ENCODE measurements at regions not wholly inside any gene's neighbourhood (a gene's known extent, or its start where the extent isn't known, plus 50 kb on each side); places are given as distances from the start of the nearest gene placed in this dataset.

DNA sequence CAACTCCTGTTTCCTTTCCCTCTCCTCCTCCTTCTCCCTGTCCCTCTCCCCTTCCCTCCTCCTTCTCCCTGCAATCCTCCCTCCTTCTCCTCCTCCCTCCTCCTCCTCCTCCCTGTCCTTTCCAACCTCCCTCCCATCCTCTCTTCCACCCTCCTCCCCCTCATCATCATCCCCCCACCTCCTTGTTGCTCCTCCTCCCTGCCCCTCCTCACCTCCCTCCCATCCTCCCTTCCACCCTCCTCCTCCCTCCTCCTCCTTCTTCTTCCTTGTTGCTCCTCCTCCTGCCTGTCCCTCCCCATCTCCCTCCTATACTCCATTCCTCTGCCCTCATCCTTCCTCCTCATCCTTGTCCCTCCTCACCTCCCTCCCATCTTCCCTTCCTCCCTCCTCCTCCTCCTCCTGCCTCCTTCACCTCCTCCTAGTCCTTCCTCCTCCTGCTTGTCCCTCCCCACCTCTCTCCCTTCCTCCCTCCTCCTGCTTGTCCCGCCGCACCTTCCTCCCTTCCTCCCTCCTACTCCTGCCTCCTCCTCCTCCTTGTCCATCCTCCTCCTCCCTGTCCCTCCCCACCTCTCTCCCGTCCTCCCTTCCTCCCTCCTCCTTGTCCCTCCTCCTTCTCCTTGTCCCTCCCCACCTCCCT lies 222.5 kb downstream of the IRF8 start:
- no peak for DNase-seq (ENCODE audit: low spot score)
- no peak for TF ChIP-seq CTCF (IDR thresholded peaks at IDR 0.05; ENCODE audit: extremely low read depth, missing control alignments)

DNA sequence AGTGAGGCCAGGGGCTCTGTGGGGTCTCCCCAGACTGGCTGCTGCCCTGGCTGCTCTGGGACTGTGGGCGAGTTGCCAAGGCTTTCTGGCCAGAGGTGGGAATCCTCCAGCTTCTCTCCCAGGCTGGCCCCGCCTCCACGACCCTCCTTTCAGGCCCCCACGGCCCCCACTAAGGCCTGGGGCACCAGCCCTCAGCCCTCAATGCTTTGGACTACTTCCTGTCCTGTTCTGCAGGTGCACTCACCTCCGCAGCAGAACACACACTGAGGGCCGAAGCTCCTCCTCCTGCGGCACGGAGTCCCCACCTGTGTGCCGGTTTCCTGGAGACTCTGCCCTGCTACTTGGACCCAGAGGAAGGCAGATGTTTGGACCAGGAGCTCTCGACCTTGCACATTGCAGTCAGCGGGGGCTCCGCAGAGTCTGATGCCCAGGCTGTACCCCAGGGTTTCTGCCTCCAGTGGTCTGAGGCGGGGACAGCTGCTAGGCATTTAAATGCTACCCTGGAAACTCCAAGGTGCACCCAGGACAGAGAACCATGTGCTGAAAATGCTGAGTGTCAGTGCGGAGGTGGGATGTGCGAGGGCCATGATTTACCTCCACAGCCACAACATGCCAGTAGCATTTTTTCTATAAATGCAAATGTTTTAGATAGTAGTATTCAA lies 223.8 kb downstream of the IRF8 start:
- DNase-seq (ENCODE audit: low spot score): no peak
- no peak for TF ChIP-seq CTCF (IDR thresholded peaks at IDR 0.05; ENCODE audit: extremely low read depth, missing control alignments)

DNA sequence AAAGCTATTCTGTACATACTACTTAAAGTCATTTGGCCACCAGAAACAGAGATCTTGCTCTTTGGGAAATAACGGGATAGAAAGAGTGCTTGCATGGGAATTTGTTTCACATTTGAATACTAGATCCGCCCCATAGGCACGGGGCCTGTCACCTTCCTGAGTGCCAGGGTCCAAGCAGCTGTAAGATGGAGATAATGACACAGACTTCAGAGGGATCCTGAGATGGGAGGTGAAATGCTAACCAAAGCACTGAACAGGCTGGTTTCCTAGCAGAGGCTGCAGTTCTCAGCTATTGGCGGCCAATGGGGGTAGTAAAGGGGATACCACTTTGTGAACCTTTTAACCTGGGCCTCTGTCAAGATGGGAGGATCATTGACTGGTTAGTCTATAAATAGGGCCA lies 225.4 kb downstream of the IRF8 start:
- no peak for DNase-seq (ENCODE audit: low spot score)
- TF ChIP-seq CTCF (IDR thresholded peaks at IDR 0.05; ENCODE audit: extremely low read depth, missing control alignments): no peak

DNA sequence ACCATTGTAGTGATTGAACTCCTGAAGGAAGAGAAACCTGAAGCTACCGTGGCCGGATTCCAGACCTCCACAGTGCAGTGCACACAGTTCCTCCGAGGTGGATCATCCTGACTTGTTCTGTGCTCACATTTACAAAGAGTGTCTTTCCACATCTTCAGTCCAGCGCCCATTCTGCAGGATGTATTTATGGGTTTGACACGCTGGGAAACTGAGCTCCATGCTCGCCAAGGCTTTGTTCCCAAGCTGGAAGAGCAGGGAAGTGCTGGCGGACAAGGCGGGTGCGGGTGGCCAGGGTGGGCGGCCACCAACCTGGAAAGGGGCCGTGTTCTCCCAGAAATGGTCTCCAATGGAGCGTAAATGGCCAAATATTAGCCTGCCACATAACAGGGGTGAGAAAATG lies 227.9 kb downstream of the IRF8 start:
- TF ChIP-seq CTCF (IDR thresholded peaks at IDR 0.05; ENCODE audit: extremely low read depth, missing control alignments): no peak
- DNase-seq (ENCODE audit: low spot score): no peak

DNA sequence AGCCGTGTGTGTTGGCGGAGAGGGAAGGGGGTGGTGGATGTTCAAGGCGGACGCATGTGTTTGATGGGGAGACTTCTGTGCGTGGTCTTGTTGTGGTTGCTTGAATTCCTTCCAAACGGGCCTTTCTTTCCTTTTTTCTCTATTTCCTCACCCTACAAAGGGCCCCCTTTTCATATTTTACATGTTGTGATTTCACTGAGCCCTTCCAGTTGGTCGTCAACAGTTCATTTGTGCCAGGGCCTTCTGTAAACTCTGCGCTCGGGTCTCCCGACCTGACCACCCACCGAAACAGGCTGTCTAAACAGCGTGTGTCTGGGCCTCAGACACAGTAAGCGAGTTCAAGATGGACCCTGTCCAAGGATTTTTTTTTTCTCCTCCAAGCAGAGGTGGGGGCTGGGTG lies 228.4 kb downstream of the IRF8 start:
- DNase-seq (ENCODE audit: low spot score): no peak
- no peak for TF ChIP-seq CTCF (IDR thresholded peaks at IDR 0.05; ENCODE audit: extremely low read depth, missing control alignments)

DNA sequence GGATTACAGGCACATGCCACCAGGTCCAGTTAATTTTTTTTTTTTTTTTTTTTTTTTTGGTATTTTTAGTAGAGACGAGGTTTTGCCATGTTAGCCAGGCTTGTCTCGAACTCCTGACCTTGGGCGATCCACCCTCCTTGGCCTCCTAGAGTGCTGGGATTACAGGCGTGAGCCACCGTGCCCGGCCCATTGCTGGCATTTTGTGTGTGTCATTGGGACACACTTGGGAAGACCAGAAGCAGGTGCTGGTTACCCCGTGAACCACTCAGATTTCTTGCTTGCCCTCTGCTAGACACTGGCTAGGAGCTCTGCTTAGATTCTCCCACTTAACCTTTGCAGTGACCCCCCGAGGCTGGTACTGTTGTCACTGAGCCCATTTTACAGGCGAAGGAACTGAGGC lies 229.3 kb downstream of the IRF8 start:
- DNase-seq (ENCODE audit: low spot score): no peak
- TF ChIP-seq CTCF (IDR thresholded peaks at IDR 0.05; ENCODE audit: extremely low read depth, missing control alignments): no peak

DNA sequence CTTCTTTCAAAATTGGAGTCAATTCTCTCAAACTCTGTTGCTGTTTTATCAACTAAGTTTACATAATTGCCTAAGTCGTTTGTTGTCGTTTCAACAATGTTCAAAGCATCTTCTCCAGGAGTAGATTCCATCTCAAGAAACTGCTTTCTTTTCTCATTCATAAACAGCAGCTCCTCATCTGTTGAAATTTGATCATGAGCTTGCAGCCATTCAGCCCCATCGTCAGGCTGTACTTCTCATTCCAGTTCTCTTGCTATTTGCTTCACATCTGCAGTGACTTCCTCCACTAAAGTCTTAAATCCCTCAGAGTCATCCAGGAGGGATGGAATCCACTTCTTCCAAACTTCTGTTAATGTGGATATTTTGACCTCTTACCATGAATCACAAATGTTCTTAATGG lies 230.6 kb downstream of the IRF8 start:
- TF ChIP-seq CTCF (IDR thresholded peaks at IDR 0.05; ENCODE audit: extremely low read depth, missing control alignments): no peak
- DNase-seq (ENCODE audit: low spot score): no peak
